NCI-H526 treated with DMSO at 0.1 percent for 48 hours (cell line): ENCODE measurements at regions not wholly inside any gene's neighbourhood (a gene's known extent, or its start where the extent isn't known, plus 50 kb on each side); places are given as distances from the start of the nearest gene placed in this dataset.
"Not testable (repeated sequence)": the region's sequence is repeated elsewhere in the genome, so short reads cannot be mapped to it uniquely, and the experiment has no call there.

ENCODE experiments used
- DNase-seq: peaks from one replicate; lab custom pipeline; 2025; lab: John Stamatoyannopoulos, UW

DNA sequence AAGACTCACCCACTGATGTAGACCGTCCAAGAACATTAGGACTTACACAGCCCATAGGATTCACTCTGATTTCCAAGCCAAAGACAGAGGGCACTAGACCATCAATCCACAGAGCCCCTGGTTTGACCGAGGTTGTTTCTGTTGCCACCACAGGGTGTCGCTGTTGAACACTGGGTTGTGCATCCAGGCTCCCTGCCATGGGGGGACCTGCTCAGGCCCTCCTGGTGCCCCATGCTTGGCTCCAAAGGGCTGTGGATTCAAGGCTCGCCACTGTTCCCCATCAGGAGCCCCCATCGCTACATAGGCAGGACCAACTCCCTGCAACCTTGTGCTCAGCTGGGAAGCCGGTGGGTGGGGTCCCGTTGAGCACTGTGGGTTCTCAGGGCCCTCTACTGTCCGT is 128.0 kb upstream of the ANO1 start:
- DNase-seq = no peak

DNA sequence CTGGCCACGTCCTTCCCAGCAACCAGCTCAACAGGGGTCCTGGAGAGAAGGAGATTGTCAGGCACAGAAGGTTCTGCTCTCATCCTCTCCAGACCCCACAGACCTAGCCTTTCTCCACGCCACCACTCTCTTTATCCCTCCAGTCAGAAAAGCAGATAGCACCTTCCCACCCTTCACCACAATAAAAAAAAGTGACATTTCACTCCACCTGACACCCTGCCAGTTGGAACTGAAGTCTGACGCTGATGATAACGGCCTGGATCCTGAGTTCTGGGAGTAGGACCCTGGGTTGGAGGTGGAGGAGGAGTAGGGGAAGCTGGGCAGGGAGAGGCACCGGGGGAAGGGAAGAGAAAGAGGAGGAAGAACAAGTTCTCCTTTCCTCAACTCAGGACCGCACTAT is 127.5 kb upstream of the ANO1 start:
- no peak for DNase-seq

DNA sequence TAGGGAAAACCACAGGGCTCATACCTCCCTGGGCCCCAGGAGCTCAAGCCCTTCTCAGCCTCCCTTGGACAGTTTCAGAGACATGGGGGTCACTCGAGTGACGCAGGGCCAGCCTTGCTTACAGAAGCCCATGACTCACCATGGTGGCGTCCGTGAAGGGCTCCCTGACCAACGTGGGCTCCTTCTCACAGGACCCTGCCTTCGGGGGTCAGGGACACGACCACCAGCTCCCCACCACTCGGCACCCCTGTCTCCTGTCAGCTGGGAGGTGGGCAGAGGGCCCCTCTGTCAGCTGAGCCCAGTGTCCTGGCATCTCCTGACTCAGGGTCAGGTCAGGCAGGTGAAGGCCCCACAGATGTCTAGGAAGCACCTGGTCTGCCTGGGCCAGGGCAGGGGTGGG is 126.3 kb upstream of the ANO1 start:
- DNase-seq = no peak

DNA sequence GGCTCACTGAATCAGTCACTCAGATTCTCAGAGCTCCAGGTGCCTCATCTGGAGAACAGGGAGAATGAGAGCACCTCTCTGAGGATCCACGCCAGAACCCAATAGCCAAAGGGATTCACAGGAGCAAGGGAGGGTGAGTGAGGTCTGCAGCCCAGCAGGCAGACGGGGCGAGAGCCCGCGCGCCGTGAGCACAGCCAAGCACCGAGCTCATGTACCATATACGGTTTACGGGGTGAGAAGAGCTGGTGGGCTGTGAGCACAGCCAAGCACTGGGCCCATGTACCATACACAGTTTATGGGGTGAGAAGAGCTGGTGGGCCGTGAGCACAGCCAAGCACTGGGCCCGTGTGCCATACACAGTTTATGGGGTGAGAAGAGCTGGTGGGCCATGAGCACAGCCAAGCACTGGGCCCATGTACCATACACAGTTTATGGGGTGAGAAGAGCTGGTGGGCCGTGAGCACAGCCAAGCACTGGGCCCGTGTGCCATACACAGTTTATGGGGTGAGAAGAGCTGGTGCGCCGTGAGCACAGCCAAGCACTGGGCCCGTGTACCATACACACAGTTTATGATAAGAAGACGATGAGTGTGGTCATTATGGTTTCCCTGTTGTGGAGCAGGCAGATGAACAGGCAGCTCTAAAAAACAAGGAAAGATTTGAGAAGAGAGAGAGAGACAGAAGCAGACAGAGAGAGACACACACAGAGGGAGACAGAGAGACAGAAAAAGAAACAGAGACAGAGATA is 125.7 kb upstream of the ANO1 start:
- not testable (repeated sequence) for DNase-seq

DNA sequence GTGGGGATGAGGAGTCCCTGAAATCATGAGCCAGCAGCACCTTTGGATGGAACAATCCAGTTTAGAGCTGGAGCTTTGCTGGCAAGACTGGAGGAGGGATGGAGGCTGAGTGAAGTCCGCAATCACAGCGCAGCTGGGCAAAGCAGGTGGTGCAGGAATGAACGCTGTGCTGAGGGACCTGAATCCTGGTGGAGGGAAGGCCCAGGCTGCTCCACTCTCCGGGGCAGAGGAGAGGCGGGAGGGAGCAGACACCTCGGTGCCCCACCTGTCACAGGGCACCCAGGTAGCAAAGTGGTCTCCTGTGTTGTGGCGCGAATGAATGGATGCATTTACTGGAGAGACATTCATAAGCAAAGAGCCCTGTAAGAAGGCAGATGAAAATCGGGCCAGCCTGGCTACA is 124.8 kb upstream of the ANO1 start:
- DNase-seq = no peak

DNA sequence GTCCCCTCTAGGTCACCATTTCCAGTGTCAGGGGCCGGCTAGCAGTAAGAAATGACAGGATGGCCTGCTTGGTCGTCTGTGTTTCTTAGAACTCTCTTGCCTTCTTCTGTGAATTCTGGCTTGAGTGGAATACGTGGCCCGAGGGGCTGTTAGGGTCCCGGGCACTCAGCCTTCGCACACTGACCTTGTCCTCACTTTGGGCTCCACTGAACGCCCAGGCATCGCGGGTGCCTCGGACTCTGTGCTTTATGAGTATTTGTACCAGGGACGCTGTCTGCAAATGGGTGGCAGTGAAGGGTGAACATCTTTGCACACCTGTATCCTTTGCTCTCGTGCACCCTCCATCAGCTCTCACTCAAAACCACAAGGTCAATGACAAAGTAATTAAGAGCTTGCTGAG is 123.4 kb upstream of the ANO1 start:
- DNase-seq = no peak

DNA sequence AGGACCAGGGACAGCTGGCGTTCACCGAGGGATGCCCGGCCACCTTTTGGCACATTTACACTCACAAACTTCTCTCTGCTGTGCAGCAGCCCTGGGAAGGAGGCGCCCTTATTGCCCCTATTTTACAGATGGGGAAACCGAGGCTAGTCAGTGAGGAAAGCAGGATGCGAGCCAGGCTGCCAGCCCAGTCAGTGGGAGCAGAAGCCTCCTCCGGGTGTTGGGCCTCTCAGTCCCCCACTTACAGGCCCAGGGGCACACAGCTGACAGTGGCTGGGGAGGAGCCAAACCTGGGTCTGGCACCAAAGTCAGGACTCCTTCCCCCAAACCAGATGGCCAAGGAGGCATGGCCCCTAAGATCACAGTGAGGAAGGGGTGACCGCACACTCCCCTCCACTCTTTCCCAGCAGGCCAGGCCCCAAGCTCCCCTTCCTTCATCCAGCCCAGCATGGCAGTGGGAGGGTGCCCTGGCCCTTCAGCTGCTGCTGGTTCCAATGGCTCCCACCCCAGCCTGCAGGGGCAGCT is 121.4 kb upstream of the ANO1 start:
- no peak for DNase-seq

DNA sequence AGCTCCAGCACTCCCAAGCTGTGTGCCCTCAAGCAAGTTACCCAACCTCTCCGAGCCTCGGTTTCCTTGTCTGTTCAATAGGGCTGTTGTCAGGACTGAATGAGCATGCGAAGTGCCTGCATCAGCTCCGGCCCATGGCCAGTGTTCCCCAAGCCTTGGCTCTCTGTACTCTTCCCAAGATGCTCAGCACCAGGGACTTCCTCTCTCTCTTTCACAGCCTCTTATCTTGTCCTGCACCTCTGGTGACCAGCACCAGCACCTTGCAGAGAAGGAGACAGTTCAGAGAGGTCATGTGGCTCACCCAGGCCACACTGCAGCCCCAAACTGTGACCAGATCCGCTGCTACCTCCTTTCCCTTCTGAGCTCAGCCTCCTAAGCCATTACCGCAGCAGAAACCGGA is 120.3 kb upstream of the ANO1 start:
- DNase-seq = no peak

DNA sequence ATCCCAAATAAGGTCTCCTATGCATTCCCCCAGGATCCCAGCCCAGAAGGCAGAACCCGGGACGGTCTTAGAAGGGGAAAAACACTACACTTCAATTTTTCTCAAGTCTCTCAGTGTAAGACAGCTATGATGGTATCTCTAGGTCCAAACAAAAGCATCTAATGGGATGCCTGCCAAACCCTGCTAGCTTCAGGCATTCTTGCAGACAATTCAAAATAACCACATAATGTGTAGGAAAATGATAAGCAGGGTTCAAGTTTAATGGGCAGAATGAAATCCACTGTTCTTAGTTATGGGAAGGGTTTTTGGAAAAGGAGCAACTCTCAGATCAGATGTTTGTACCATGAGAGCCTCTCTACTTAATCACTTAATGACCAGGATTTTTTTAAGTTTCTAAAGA is 119.8 kb upstream of the ANO1 start:
- DNase-seq = no peak

DNA sequence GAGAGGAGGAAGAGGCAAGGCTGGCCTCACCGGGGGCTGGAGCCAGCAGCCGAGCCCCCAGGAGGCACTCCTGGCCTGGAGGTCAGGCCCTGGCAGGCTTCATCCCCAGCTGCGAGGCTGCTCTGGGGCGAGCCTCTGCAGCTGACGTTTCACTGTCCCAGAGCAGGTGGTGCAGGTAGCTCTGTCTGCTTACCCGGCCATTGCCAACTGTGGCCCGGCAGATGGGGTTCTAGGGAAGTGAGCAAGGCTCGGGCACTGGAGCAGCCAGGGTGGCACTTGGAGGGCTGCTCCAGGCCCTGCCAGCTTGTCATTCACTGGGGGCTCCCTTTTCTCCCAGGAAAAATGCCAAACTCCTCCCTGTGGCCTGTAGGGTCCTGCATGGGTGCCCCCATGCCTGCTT is 118.7 kb upstream of the ANO1 start:
- DNase-seq = no peak

DNA sequence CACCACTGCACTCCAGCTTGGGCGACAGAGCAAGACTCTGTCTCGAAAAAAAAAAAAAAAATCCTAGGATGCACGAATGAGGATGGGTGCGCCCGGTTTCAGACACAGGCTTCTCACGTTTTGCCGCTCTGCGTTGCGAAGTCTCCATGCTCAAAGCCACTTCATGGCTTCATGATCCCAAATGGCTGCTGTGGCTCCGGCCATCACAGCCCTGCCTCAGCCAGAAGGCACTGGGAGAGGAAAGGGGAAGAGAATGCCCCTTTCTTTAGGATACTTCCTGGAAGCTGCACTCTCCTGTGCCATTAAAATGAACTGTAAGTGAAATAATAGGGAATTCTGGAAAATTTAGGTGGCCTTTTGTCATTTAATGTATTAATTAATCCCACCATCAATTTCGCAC is 116.4 kb upstream of the ANO1 start:
- DNase-seq = no peak

DNA sequence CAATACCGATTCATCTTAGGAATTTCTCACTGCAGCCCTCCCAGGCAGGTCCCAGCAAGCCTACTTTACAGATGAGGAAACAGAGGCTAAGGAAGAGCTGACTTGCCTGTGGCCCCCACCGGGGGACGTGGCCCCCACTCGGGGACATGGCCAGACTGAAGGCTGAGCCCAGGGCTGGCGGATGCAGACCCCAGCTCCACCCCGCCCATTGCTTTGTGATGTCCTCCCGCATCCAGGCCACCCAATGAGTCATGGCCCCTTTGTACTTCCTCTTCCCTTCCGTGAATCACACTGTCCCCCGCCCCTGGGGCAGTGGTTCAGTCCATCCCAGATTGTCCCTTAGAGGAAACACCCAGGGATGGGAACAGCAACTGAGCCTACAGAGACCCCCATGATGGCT is 116.0 kb upstream of the ANO1 start:
- no peak for DNase-seq

DNA sequence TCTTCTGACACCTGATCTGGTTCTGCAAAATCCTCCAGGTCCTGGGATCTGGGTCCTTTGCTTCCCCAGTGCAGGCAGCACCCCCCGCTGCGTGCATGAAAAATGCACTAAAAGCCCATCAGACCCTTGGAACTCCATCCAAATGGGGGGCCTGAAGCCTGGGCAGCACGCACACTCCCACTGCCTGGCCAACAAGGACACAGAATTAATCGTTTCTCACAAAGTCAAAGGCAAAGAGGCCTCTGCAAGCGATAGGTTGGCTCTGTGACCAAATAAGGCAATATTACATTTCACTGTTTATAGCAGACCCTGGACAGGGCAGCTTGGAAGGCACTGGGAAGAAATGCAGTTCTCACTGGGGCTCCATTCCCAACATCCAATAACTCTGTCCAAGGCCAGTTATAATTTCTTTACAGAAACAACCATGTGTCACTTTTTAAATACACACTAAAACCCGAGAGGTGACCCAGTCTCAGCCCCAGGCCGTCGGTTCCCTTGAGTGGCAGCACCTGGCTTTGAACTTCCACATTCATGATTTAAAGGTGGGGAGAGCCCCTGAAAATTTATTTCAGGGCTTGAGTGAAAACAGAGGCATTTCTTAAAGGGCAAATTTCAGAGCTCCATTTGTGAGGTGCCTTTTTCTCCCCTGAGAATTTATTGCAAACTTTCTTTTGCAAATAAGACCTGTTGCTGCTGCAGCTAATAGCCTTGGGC is 114.4 kb upstream of the ANO1 start:
- no peak for DNase-seq

DNA sequence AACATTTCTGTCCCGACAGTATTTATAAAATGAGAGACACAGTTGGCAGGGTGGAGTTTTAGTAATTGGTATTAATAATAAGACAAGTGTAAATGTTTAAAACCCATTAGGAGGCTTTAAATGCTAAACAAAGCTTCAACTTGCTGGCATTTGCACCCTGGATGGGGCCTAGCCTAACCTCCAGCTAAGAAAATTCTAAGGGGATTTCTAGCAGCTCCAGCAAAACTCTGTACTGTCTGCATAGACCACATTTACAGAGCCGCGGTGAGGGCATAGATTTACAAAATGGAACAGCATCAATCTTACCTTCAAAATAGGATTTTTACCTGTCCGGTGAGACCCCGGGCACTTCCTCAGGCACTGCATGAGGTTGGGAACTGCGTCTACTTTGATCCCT is 113.9 kb upstream of the ANO1 start:
- no peak for DNase-seq

DNA sequence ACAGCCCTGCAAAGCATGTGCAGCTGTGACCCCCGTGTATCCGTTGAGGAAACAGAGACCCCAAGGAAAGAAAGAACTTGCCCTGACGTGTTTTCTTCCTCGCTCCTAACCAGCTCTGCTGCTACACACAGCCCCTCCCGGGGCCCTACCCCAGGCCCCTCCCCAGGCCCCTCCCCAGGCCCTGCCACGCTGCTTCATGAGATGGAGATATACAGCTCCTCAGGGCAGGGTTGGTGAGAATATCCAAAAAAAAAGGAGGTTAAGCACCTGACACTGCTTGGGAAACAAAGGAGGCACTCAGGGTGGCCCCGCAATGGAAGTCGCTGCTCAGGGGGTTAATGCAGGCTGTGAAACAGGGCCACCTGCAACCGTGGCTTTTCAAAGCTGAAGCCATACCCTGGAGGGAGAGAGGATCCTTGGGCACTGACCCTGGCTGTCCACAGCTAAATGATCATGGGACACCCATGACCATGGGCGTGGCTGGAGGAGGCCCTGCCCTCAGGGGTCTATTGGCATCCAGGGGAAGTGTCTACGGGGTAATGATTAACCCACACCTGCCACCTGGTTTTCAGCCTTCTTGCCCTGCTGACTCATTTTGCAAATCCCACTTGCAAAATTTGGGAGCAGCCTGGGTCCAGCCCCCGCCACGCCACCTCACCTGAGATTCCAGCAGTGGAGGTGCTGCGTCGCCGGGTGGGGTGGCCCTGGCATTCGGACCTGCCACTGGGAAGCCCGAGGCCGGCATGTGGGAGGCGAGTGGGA is 112.1 kb upstream of the ANO1 start:
- no peak for DNase-seq

DNA sequence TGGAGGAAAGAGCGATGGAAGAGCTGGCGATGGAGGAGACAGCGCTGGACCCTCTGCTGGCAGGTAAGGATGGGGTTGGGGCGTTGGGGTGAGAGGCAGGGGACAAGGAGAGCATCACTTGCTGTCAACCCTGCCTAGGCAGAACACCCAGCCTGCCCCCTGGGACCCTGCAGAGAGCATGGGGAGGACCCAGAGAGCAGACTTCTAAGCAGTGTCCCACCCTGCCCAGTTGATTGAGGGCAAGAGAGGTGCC is 111.6 kb upstream of the ANO1 start:
- DNase-seq = no peak

DNA sequence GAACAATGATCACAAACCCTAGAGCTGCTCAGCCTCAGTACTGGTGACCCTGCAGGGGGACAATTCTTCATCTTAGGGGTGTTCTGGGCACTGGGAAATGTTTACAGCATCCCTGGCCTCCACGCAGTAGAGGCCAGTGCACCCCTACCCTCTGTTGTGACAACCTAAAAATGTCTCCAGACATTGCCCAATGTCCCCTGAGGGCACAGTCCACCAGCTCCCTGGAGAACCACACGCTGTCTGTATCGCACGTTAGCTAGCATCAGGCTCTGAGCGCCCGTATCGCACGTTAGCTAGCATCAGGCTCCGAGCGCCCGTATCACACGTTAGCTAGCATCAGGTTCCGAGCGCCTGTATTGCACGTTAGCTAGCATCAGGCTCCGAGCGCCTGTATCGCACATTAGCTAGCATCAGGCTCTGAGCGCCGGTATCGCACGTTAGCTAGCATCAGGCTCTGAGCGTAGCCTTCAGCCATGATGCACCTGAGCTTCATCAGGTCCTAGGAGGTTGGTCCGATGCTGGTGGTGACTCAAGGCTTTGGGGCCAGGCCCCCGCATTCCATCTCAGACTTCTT is 111.1 kb upstream of the ANO1 start:
- DNase-seq = no peak

DNA sequence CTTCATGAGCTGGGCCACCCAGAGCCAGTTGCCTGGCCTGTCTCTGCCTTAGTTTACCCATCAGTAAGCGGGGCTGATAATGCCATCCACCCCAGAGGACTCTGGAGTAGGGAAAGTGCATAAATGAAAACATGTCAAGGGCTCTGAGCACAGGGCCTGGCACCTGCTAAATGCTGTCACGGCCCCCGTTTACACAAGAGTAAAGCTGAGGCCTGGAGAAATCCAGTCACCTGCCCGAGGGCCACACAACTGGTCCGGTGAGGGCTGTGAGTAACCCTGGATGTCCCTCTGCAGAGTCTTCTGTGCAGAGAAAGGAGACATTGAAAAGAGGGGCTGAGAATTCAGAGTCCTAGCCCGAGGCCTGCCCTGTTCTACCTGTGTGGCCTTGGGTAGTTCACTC is 110.6 kb upstream of the ANO1 start:
- no peak for DNase-seq

DNA sequence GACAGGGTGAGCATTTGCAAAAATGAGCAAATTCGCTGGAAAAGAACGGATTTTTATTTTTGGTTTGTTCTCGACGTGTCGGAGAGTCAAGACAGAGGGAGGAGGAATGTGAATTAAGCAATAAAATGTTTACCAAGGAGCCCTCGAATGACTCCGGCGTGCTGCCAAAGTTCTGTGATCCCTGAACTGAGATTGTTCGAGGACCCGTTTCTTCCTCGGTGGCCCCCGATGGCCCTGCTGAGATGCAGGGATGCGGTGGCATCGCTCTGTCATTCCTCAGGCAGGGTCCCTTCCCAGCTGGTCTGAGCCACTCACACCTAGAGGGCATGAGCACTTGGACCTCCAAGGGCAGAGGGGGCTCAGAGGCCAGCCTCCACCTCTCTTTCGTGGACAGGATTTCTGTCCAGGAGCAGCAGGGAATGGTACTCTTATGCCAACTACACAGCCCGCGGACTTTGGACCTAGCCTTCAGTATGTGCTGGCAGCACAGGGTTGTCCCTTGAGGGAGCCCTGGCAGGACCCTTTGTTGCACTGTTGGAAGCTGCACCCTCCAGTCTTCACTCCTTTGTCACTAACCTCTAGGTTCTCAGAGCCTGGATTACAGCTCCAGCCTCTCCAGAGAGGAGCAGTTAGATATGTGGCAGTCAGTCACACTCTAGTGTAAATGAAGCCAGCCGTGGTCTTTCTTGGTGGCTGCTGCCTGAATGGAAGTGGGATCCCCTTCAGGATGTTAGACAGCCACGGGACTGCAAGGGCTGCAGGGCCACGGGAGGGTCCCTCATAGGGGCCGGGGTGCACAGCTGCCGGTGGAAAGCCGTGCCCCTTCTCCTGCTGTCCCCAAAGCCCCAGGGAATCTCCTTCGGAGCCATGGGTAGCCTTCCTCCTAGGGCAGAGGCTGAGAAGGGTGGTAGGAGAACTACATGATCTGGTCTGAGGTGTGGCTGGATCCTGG is 109.4 kb upstream of the ANO1 start:
- DNase-seq = no peak

DNA sequence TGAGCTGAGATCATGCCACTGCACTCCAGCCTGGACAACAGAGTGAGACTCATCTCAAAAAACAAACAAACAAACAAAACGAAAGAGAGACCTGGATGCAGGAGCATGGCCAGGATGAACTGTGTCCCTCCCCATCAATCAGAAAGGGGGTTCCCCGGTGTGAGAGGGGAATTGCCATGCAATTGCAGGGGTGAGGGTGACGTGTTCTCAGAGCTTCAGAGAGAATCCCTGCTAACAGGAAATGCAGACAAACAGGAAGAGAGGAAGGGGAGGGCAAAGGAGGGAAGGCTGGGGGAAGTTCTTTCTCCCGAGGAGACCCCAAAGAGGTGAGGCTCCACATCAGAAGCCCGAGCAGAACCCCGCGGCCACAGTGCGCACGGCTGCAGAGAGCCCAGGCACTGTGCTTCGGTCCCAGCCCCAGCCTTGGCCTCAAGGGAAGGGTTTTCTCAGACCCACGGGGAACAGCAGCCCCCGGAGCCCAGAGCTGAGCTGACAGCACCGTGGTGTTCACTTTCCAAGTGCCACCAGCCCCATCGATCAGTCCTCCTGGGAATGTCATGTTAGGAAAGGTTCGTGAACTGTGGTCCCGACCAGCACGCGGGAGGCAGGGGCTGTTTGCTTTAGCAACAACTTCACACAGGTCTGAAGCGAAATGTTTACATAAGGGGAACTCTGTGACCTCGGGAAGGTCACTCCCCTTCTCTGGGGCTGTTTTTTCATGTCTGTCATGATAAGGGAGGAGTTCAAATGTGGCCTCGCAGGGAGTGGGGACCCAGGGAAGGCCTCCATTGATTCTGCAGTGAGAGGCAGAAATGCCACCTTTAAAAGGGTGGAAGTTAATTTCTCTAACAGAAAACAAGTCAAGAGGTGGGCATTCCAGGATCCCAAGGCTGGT is 108.0 kb upstream of the ANO1 start:
- DNase-seq = no peak
